Ishikawa (cell line): ENCODE measurements at regions not wholly inside any gene's neighbourhood (a gene's known extent, or its start where the extent isn't known, plus 50 kb on each side); places are given as distances from the start of the nearest gene placed in this dataset.

Experiments used
- CEBPB ChIP-seq: IDR thresholded peaks from 2 replicates; pipeline ENCODE4 v1.6.1; 2012
- CREB1 ChIP-seq: IDR thresholded peaks from 2 replicates; pipeline ENCODE4 v1.6.1; 2012; ENCODE audit warnings: low read depth
- EGR1 ChIP-seq: IDR thresholded peaks from 2 replicates; pipeline ENCODE4 v1.6.1; 2012
- EP300 ChIP-seq: IDR thresholded peaks from 2 replicates; pipeline ENCODE4 v1.6.1; 2012; ENCODE audit warnings: borderline replicate concordance
- FOXM1 ChIP-seq: IDR thresholded peaks from 2 replicates; pipeline ENCODE4 v1.6.1; 2012; ENCODE audit warnings: low read depth, borderline replicate concordance
- MAX ChIP-seq: IDR thresholded peaks from 2 replicates; pipeline ENCODE4 v1.6.1; 2012
- NFIC ChIP-seq: IDR thresholded peaks from 2 replicates; pipeline ENCODE4 v1.6.1; 2012
- RAD21 ChIP-seq: IDR thresholded peaks from 2 replicates; pipeline ENCODE4 v1.6.1; 2012; ENCODE audit warnings: low read depth
- REST ChIP-seq: IDR thresholded peaks from 2 replicates; pipeline ENCODE4 v1.6.1; 2012; ENCODE audit warnings: low read depth, mild to moderate bottlenecking
- TAF1 ChIP-seq: IDR thresholded peaks from 2 replicates; pipeline ENCODE4 v1.6.1; 2012; ENCODE audit warnings: low read depth, mild to moderate bottlenecking
- TCF12 ChIP-seq: IDR thresholded peaks from 2 replicates; pipeline ENCODE4 v1.6.1; 2012; ENCODE audit warnings: low read depth
- TEAD4 ChIP-seq: IDR thresholded peaks from 2 replicates; pipeline ENCODE4 v1.6.1; 2012
- USF1 ChIP-seq: IDR thresholded peaks from 2 replicates; pipeline ENCODE4 v1.6.1; 2012
- YY1 ChIP-seq: IDR thresholded peaks from 2 replicates; pipeline ENCODE4 v1.6.1; 2012; ENCODE audit warnings: low read depth
- ZBTB7A ChIP-seq: IDR thresholded peaks from 2 replicates; pipeline ENCODE4 v1.6.1; 2012; ENCODE audit warnings: low read depth

- no peak for TF ChIP-seq EGR1
- TF ChIP-seq NFIC, result no peak
- TF ChIP-seq USF1, result no peak
- TF ChIP-seq FOXM1, result no peak
- TF ChIP-seq TEAD4, result no peak
- TF ChIP-seq MAX, result no peak
- TF ChIP-seq TCF12, result no peak
- TF ChIP-seq RAD21, result no peak
- TF ChIP-seq EP300, result no peak
Measured at GRCh38 chr10:30184397-30185033, 125.1 kb upstream of the JCAD start.

GRCh38 chr10:30183055-30183402 is 123.6 kb upstream of the JCAD start:
- no peak for TF ChIP-seq ZBTB7A
- no peak for TF ChIP-seq TAF1
- no peak for TF ChIP-seq MAX
- TF ChIP-seq CEBPB, result no peak
- TF ChIP-seq CREB1, result no peak

GRCh38 chr10:30182191-30183054 is 123.0 kb upstream of the JCAD start:
- TF ChIP-seq YY1 (no peak), MAX (no peak), ZBTB7A (no peak)

GRCh38 chr10:30178356-30178964 is 119.1 kb upstream of the JCAD start:
- TF ChIP-seq CEBPB (no peak), EGR1 (no peak), ZBTB7A (no peak), FOXM1 (no peak), TAF1 (no peak), EP300 (no peak), CREB1 (no peak), YY1 (no peak), USF1 (no peak), REST (no peak)

- TF ChIP-seq TEAD4 (no peak), REST (no peak), USF1 (no peak), NFIC (no peak), TCF12 (no peak)
Measured at GRCh38 chr10:30176776-30177533, 117.6 kb upstream of the JCAD start.
